ENCODE measurements at regions not wholly inside any gene's neighbourhood (a gene's known extent, or its start where the extent isn't known, plus 50 kb on each side); places are given as distances from the start of the nearest gene placed in this dataset.

- peak in 1 of 2 donors; percentile 47 for DNase-seq
- TF ChIP-seq POLR2AphosphoS5 (IDR thresholded peaks at IDR 0.05) (no peak), EP300 (IDR thresholded peaks at IDR 0.05) (no peak), POLR2A (IDR thresholded peaks at IDR 0.05) (no peak), CTCF (IDR thresholded peaks at IDR 0.05) (no peak)
- intact Hi-C loops (cut with DNase I; ENCODE audit: low total_unique reads), result no loop called here
- no peaks in the 10 kb centered on the region for H3K27me3 ChIP-seq
- H3K4me3 ChIP-seq, result no peak overlapping the region
- 38 to 65% (median 43%) methylated on average over 6 of the region's 6 CpGs for WGBS, 5 donors
- H3K4me1 ChIP-seq, result peaks cover 6 to 49% (median 26%) of the 10 kb centered on the region in 4 donors
- H3K27ac ChIP-seq, result peak overlapping the region in 3 of 5 donors; percentile 24 to 40 (median 24)
- H3K36me3 ChIP-seq, result no peaks in the 10 kb centered on the region
- H3K9me3 ChIP-seq, result no peaks in the 10 kb centered on the region
Measured at GRCh38 chr6:109303640-109304283, 78.5 kb downstream of the CD164 start.

- TF ChIP-seq CTCF (IDR thresholded peaks at IDR 0.05) (no peak), EP300 (IDR thresholded peaks at IDR 0.05) (no peak), POLR2A (IDR thresholded peaks at IDR 0.05) (no peak), POLR2AphosphoS5 (IDR thresholded peaks at IDR 0.05) (no peak)
- H3K4me3 ChIP-seq, result no peak overlapping the region
- H3K4me1 ChIP-seq, result peaks cover 6 to 48% (median 27%) of the 10 kb centered on the region in 4 donors
- DNase-seq, result no peak
- no peaks in the 10 kb centered on the region for H3K36me3 ChIP-seq
- no peaks in the 10 kb centered on the region for H3K27me3 ChIP-seq
- no peaks in the 10 kb centered on the region for H3K9me3 ChIP-seq
- 82 to 88% (median 84%) methylated on average over 4 of the region's 4 CpGs for WGBS, 5 donors
- intact Hi-C loops (cut with DNase I; ENCODE audit: low total_unique reads), result no loop called here
- H3K27ac ChIP-seq, result peak overlapping the region in 1 of 5 donors; percentile 40
Measured at GRCh38 chr6:109303164-109303563, 79.1 kb downstream of the CD164 start.

- intact Hi-C loops (cut with DNase I; ENCODE audit: low total_unique reads), result no loop called here
- peak overlapping the region in 1 of 5 donors; percentile 72 for H3K27ac ChIP-seq
- 76 to 84% (median 79%) methylated on average over 4 of the region's 4 CpGs for WGBS, 5 donors
Measured at GRCh38 chr6:109302176-109302575, 80.1 kb downstream of the CD164 start.

DNA sequence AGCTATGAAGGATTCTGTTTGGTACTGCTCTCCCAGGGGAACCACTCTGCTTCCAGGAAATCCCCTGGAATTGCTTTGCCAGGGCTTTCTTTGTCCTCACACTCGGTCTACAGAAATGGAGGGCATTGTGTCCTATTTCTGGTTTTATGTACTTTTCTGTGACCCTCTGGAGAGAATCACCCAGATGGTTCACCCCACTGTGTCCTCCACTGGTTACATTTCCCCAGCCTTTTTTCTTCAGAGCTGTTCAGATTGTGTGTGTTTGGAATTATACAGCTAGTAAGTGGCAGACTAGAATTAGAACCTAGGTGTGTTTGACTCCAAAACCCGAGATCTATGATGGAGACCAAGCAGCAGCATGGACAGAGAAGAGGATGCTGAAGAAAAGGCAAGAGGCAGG lies 80.8 kb downstream of the CD164 start:
- 49 to 71% (median 64%) methylated on average over 2 of the region's 2 CpGs for WGBS, 5 donors
- TF ChIP-seq CTCF (IDR thresholded peaks at IDR 0.05) (no peak), POLR2A (IDR thresholded peaks at IDR 0.05) (no peak)
- no peaks in the 10 kb centered on the region for H3K36me3 ChIP-seq
- no peaks in the 10 kb centered on the region for H3K27me3 ChIP-seq
- H3K27ac ChIP-seq, result peak overlapping the region in 4 of 5 donors; percentile 32 to 72 (median 58)
- no peak overlapping the region for H3K4me3 ChIP-seq
- H3K4me1 ChIP-seq, result peaks cover 6 to 63% (median 38%) of the 10 kb centered on the region in 4 donors
- DNase-seq, result no peak
- intact Hi-C loops (cut with DNase I; ENCODE audit: low total_unique reads), result no loop called here
- no peaks in the 10 kb centered on the region for H3K9me3 ChIP-seq

More at GRCh38 chr6:109302176-109302575, 80.1 kb downstream of the CD164 start:
- H3K27me3 ChIP-seq, result no peaks in the 10 kb centered on the region
- no peak overlapping the region for H3K4me3 ChIP-seq
- TF ChIP-seq POLR2AphosphoS5 (IDR thresholded peaks at IDR 0.05) (no peak), CTCF (IDR thresholded peaks at IDR 0.05) (no peak), POLR2A (IDR thresholded peaks at IDR 0.05) (no peak), EP300 (IDR thresholded peaks at IDR 0.05) (no peak)
- H3K4me1 ChIP-seq, result peaks cover 6 to 56% (median 32%) of the 10 kb centered on the region in 4 donors
- H3K36me3 ChIP-seq, result no peaks in the 10 kb centered on the region
- no peak for DNase-seq
- no peaks in the 10 kb centered on the region for H3K9me3 ChIP-seq
